HEK293 (cell line): ENCODE measurements at regions not wholly inside any gene's neighbourhood (a gene's known extent, or its start where the extent isn't known, plus 50 kb on each side); places are given as distances from the start of the nearest gene placed in this dataset.

Experiments
- MYNN ChIP-seq: fragments of 450-650 bp; formaldehyde crosslinking; IDR thresholded peaks from 2 replicates; pipeline ENCODE4 v1.5.1; 2016; ENCODE audit warnings: missing biosample characterization, missing genetic modification characterization, borderline replicate concordance
- PRDM1 ChIP-seq: fragments of 450-650 bp; formaldehyde crosslinking; IDR thresholded peaks from 2 replicates; pipeline ENCODE4; 2016; ENCODE audit warnings: missing biosample characterization, missing genetic modification characterization
- ZNF19 ChIP-seq: fragments of 450-650 bp; formaldehyde crosslinking; IDR thresholded peaks from 2 replicates; pipeline ENCODE4; 2016; ENCODE audit warnings: missing biosample characterization, missing genetic modification characterization, low read depth
- ZNF223 ChIP-seq: fragments of 450-650 bp; formaldehyde crosslinking; IDR thresholded peaks from 2 replicates; pipeline ENCODE4 v1.5.1; 2016; ENCODE audit warnings: missing biosample characterization, missing genetic modification characterization
- ZNF24 ChIP-seq: fragments of 450-650 bp; formaldehyde crosslinking; IDR thresholded peaks from 2 replicates; pipeline ENCODE4 v1.5.1; 2016; ENCODE audit warnings: missing biosample characterization, missing genetic modification characterization
- ZNF37A ChIP-seq: fragments of 450-650 bp; IDR thresholded peaks from 2 replicates; pipeline ENCODE4 v1.5.1; 2018; ENCODE audit warnings: missing biosample characterization, missing genetic modification characterization
- ZNF660 ChIP-seq: fragments of 450-650 bp; IDR thresholded peaks from 2 replicates; pipeline ENCODE4 v1.5.1; 2018; ENCODE audit warnings: missing biosample characterization, mild to moderate bottlenecking, missing genetic modification characterization
- ZNF830 ChIP-seq: fragments of 450-650 bp; IDR thresholded peaks from 2 replicates; pipeline ENCODE4 v1.5.0; 2018; ENCODE audit warnings: missing biosample characterization, missing genetic modification characterization, low read depth, mild to moderate bottlenecking, moderate library complexity
- TF ChIP-seq, protein P1 (sequence below): fragments of 450-650 bp; formaldehyde crosslinking; IDR thresholded peaks from 2 replicates; pipeline ENCODE4 v1.5.1; 2016; ENCODE audit warnings: missing biosample characterization, missing genetic modification characterization
- TF ChIP-seq, protein P2 (sequence below): sonication (generic); formaldehyde crosslinking; IDR thresholded peaks from 2 replicates; pipeline ENCODE4 v1.8.1; 2022; ENCODE audit warnings: mild to moderate bottlenecking, moderate library complexity, missing genetic modification reagents
- TF ChIP-seq, protein P3 (sequence below): fragments of 450-650 bp; formaldehyde crosslinking; IDR thresholded peaks from 2 replicates; pipeline ENCODE4 v1.5.1; 2016; ENCODE audit warnings: missing biosample characterization, missing genetic modification characterization

DNA sequence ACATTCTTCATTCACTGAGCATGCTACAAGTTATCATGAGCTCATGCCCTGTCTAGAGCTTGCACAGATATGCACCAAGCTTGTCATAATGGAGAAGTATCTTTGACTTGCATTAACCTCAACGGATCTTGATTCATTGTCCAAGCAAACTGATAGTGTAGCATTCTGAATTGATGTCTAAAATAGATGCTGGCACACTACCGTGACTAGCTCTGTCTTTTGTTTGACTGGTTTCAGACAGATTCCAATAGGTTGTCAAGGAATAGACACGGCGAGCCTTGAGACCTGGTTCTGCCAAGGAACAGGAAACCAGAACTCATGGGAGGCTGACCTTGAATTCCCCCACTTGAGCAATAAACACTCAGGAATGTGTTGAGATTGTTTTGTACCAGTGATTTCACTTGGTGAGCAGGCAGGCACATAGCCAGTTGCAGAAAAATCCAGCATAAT is 1153.1 kb upstream of the GJE1 start:
- TF ChIP-seq MYNN (tag by site-specific recombination) (no peak), ZNF24 (tag by site-specific recombination) (no peak), ZNF19 (tag by site-specific recombination) (no peak), ZNF660 (tag by site-specific recombination) (no peak), ZNF830 (tag by site-specific recombination) (no peak), ZNF37A (tag by site-specific recombination) (no peak), PRDM1 (tag by site-specific recombination) (no peak), ZNF223 (tag by site-specific recombination) (no peak)
- TF ChIP-seq, protein P1, sequence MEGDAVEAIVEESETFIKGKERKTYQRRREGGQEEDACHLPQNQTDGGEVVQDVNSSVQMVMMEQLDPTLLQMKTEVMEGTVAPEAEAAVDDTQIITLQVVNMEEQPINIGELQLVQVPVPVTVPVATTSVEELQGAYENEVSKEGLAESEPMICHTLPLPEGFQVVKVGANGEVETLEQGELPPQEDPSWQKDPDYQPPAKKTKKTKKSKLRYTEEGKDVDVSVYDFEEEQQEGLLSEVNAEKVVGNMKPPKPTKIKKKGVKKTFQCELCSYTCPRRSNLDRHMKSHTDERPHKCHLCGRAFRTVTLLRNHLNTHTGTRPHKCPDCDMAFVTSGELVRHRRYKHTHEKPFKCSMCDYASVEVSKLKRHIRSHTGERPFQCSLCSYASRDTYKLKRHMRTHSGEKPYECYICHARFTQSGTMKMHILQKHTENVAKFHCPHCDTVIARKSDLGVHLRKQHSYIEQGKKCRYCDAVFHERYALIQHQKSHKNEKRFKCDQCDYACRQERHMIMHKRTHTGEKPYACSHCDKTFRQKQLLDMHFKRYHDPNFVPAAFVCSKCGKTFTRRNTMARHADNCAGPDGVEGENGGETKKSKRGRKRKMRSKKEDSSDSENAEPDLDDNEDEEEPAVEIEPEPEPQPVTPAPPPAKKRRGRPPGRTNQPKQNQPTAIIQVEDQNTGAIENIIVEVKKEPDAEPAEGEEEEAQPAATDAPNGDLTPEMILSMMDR (tag by site-specific recombination), result no peak
- TF ChIP-seq, protein P2, sequence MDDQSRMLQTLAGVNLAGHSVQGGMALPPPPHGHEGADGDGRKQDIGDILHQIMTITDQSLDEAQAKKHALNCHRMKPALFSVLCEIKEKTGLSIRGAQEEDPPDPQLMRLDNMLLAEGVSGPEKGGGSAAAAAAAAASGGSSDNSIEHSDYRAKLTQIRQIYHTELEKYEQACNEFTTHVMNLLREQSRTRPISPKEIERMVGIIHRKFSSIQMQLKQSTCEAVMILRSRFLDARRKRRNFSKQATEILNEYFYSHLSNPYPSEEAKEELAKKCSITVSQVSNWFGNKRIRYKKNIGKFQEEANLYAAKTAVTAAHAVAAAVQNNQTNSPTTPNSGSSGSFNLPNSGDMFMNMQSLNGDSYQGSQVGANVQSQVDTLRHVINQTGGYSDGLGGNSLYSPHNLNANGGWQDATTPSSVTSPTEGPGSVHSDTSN (CRISPR knock-in tag), result no peak
- TF ChIP-seq, protein P3, sequence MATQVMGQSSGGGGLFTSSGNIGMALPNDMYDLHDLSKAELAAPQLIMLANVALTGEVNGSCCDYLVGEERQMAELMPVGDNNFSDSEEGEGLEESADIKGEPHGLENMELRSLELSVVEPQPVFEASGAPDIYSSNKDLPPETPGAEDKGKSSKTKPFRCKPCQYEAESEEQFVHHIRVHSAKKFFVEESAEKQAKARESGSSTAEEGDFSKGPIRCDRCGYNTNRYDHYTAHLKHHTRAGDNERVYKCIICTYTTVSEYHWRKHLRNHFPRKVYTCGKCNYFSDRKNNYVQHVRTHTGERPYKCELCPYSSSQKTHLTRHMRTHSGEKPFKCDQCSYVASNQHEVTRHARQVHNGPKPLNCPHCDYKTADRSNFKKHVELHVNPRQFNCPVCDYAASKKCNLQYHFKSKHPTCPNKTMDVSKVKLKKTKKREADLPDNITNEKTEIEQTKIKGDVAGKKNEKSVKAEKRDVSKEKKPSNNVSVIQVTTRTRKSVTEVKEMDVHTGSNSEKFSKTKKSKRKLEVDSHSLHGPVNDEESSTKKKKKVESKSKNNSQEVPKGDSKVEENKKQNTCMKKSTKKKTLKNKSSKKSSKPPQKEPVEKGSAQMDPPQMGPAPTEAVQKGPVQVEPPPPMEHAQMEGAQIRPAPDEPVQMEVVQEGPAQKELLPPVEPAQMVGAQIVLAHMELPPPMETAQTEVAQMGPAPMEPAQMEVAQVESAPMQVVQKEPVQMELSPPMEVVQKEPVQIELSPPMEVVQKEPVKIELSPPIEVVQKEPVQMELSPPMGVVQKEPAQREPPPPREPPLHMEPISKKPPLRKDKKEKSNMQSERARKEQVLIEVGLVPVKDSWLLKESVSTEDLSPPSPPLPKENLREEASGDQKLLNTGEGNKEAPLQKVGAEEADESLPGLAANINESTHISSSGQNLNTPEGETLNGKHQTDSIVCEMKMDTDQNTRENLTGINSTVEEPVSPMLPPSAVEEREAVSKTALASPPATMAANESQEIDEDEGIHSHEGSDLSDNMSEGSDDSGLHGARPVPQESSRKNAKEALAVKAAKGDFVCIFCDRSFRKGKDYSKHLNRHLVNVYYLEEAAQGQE (tag by site-specific recombination), result no peak
